Posterior cingulate gyrus (tissue), 11 donors: ENCODE measurements at regions not wholly inside any gene's neighbourhood (a gene's known extent, or its start where the extent isn't known, plus 50 kb on each side); places are given as distances from the start of the nearest gene placed in this dataset.

Experiments used
- DNase-seq, 10 donors: peaks; one replicate each; pipeline versions ENCODE4 v3.0.0 to v3.0.0-alpha.2; 2020 to 2021; ENCODE audit warnings: mixed read lengths in 3 of 10
- intact Hi-C: fragments of 100-400 bp; cut with DNase I; formaldehyde crosslinking; loops from one replicate; pipeline ENCODE4 v1.15.1; 2023

- intact Hi-C loops, result no loop called here
- no peak for DNase-seq
These were observed 558.6 kb upstream of the ADGRL2 start for GRCh38 chr1:81242103-81242502.

- no peak for DNase-seq
- intact Hi-C loops, result no loop called here
These were observed 562.6 kb upstream of the ADGRL2 start for GRCh38 chr1:81238129-81238528.

- intact Hi-C loops, result no loop called here
- no peak for DNase-seq
These were observed 563.2 kb upstream of the ADGRL2 start for GRCh38 chr1:81237473-81238089.

GRCh38 chr1:81234237-81234636, 566.5 kb upstream of the ADGRL2 start:
- DNase-seq, result no peak
- intact Hi-C loops, result no loop called here

- intact Hi-C loops, result no loop called here
- DNase-seq, result no peak
These were observed 567.1 kb upstream of the ADGRL2 start for GRCh38 chr1:81233591-81233990.

GRCh38 chr1:81232420-81232819, 568.3 kb upstream of the ADGRL2 start:
- intact Hi-C loops, result no loop called here
- DNase-seq, result no peak

- intact Hi-C loops, result no loop called here
- no peak for DNase-seq
These were observed 569.0 kb upstream of the ADGRL2 start for GRCh38 chr1:81231729-81232038.

GRCh38 chr1:81230983-81231728, 569.6 kb upstream of the ADGRL2 start:
- DNase-seq, result no peak
- intact Hi-C loops, result no loop called here

- no peak for DNase-seq
- intact Hi-C loops, result no loop called here
These were observed 571.8 kb upstream of the ADGRL2 start for GRCh38 chr1:81228926-81229325.

- no peak for DNase-seq
- intact Hi-C loops, result no loop called here
These were observed 574.2 kb upstream of the ADGRL2 start for GRCh38 chr1:81226603-81226928.

GRCh38 chr1:81225789-81226602, 574.7 kb upstream of the ADGRL2 start:
- DNase-seq, result no peak
- intact Hi-C loops, result no loop called here

- DNase-seq, result no peak
- intact Hi-C loops, result no loop called here
These were observed 576.5 kb upstream of the ADGRL2 start for GRCh38 chr1:81224222-81224621.

GRCh38 chr1:81221564-81221963, 579.2 kb upstream of the ADGRL2 start:
- DNase-seq, result no peak
- intact Hi-C loops, result no loop called here

- peak in 4 of 10 donors; percentile 21 to 79 (median 62) for DNase-seq
- intact Hi-C loops, result no loop called here
These were observed 580.1 kb upstream of the ADGRL2 start for GRCh38 chr1:81220614-81221071.

GRCh38 chr1:81217058-81217457, 583.7 kb upstream of the ADGRL2 start:
- DNase-seq, result no peak
- intact Hi-C loops, result no loop called here

GRCh38 chr1:81213279-81213678, 587.5 kb upstream of the ADGRL2 start:
- intact Hi-C loops, result no loop called here
- DNase-seq, result no peak

- intact Hi-C loops, result no loop called here
- DNase-seq, result no peak
These were observed 591.3 kb upstream of the ADGRL2 start for GRCh38 chr1:81209461-81209860.

- DNase-seq, result peak in 1 of 10 donors; percentile 79
- intact Hi-C loops, result no loop called here
These were observed 592.3 kb upstream of the ADGRL2 start for GRCh38 chr1:81208441-81208840.

GRCh38 chr1:81205956-81206355, 594.8 kb upstream of the ADGRL2 start:
- no peak for DNase-seq
- intact Hi-C loops, result no loop called here

GRCh38 chr1:81201779-81202178, 599.0 kb upstream of the ADGRL2 start:
- intact Hi-C loops, result no loop called here
- DNase-seq, result no peak

- intact Hi-C loops, result no loop called here
- no peak for DNase-seq
These were observed 603.1 kb upstream of the ADGRL2 start for GRCh38 chr1:81197591-81197990.
